GM12874 (cell line): ENCODE measurements at regions not wholly inside any gene's neighbourhood (a gene's known extent, or its start where the extent isn't known, plus 50 kb on each side); places are given as distances from the start of the nearest gene placed in this dataset.

Source experiments
- TF ChIP-seq, protein P1 (sequence below): IDR thresholded peaks from 2 replicates; pipeline ENCODE4 v1.5.1; 2011; ENCODE audit warnings: low read depth, mild to moderate bottlenecking, control low read depth, low read length, moderate library complexity; ENCODE audit not compliant: insufficient read depth

DNA sequence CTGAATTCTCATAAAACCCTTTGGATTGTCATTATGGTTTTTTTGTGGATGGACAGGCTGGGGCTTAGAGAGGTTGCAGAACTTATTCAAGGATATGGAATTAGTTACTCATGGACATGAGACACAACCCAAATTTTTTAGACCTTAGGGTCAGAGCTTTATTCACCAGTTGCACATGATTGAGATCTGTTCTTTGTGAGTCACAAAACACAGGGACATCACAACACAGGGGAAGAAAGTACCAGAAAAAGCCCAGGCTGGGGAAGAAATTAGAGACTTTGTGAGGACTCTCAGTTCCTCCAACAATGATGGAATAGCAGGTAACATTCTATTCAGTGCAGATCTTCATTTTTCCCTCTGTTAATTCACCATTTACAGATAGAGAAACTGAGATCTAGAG, 602.4 kb upstream of the CPEB2 start:
- TF ChIP-seq, protein P1, sequence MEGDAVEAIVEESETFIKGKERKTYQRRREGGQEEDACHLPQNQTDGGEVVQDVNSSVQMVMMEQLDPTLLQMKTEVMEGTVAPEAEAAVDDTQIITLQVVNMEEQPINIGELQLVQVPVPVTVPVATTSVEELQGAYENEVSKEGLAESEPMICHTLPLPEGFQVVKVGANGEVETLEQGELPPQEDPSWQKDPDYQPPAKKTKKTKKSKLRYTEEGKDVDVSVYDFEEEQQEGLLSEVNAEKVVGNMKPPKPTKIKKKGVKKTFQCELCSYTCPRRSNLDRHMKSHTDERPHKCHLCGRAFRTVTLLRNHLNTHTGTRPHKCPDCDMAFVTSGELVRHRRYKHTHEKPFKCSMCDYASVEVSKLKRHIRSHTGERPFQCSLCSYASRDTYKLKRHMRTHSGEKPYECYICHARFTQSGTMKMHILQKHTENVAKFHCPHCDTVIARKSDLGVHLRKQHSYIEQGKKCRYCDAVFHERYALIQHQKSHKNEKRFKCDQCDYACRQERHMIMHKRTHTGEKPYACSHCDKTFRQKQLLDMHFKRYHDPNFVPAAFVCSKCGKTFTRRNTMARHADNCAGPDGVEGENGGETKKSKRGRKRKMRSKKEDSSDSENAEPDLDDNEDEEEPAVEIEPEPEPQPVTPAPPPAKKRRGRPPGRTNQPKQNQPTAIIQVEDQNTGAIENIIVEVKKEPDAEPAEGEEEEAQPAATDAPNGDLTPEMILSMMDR = no peak

DNA sequence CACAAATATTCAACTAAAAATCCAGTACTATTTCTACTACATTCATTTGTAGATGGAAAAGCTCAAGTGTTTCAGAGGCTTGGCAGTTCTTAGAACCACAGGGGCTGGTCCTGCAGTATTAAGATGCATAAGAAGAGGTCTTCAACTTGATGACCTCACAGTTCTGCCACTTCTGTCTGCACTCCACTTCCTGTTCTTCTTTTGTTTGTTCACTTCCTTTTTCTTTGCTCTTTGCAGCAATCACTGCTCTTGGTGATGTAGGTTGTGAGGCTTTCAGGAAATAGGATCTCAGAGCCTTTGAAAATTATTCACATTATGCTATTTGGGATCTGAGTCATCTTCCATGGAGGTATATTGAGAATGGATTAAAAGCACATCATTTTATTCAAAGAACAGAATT, 602.0 kb upstream of the CPEB2 start:
- TF ChIP-seq, protein P1 = no peak

DNA sequence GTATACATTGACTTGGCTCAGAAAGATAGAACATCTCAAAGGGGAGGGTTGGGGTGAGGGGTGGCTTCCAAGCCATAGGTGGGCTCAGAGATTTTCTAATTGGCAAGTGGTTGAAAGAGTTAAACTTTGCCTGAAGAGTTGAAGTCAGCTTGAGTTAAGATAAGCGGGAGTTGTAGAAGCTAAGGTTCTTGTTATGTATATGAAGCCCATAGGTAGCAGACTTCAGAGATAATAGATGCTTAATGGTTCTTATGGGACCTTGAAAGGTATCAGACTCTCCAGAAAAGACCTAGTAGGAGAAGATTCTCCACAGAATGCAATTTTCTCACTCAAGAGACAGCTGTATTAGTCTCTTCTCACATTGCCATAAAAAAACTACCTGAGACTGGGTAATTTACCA, 599.1 kb upstream of the CPEB2 start:
- TF ChIP-seq, protein P1 = no peak

DNA sequence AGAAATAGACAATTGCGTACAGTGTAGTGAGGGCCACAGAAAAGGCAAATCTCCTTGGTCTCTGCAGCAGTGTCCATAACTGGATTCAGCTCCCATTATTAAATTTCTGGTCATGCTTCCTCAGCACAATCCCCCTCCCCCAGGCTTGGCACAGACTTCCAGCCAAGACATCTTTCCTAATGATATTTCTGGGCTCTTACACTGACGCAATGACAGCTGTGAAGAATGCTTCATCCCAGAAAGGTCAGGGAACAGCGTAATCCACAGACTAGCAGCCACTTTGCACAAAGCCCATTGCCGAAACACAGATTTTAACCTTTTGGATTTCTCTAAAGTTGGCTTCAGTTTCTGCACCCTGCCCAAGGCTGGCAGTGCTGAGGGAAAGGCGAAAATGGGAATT, 597.6 kb upstream of the CPEB2 start:
- TF ChIP-seq, protein P1 = no peak

DNA sequence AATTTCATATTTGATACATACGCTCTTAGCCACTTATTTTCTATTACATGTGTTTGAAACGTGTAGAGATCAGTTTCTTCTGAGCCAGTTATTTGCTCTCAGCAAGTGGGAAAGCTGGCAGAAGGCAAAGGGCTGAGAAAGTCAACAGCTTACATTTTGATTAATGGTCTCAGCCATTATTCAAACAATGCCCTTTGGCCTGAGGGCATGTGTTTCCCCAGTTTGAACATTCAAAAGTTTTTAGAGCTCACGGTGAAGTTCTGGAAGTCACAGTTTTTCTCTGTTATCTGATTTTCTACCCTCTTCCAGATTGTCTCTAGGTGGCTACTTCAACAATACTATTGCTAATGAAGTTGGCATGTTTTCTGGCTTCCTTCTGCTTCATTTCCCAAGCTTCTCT, 591.8 kb upstream of the CPEB2 start:
- TF ChIP-seq, protein P1 = no peak

DNA sequence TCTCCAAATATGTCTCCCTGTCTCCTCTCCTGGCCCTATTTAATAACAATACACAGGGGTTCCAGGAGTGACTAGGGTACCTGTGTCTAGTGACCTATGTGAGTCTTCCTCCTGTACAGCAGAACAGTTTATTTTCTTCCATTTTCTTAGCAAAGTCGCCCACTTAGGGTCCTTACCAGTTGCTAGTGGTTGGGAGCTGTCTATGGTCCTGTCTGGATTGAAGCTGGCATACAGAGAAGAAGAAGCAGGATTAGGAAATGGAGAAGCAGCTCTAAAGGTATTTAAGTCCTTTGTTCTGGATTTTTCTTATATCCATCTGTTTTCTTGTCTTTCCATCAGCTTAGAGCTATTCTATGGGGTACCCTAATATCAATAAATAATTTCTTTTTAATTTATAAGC, 587.1 kb upstream of the CPEB2 start:
- TF ChIP-seq, protein P1 = no peak

DNA sequence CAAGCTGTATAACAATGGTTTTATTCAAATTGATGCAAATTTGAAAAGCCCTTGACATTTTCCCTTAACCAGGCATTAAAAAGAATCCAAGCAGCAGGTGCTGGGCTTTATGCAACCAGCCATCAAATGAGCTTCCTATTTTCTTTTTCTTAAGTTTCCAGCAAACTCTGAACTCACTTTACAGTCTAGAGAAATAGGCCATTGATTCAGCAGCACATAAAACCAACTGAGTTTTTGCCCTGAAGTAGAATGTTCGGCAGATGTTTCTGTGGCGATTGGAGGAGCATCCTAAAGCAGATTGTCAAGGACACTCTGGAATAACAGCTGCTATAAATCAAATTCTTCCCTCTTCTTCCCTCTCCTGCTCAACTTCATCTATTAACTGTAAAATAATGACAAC, 582.8 kb upstream of the CPEB2 start:
- TF ChIP-seq, protein P1 = no peak

DNA sequence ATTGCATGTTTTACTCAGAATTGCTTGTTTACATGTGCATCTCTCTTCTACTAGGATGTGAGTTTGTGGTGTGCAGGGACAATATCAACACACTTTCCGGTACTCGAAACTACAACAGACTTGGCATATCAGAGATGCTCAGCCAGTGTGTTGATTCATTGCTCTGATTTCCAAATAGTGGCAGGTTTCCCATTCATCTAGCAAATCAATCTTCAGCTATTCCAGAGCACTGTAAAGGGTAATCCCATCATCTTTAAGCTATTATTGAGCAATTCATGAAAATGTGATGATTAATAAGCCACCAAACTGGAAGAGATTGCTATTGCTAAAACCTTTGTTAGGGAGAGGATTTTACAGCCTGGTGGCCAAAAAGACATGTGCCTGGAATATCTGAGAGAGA, 574.2 kb upstream of the CPEB2 start:
- TF ChIP-seq, protein P1 = no peak
